HG03135 (cell line): ENCODE measurements at regions not wholly inside any gene's neighbourhood (a gene's known extent, or its start where the extent isn't known, plus 50 kb on each side); places are given as distances from the start of the nearest gene placed in this dataset.
"Not testable (repeated sequence)": the region's sequence is repeated elsewhere in the genome, so short reads cannot be mapped to it uniquely, and the experiment has no call there.

Experiments
- ATAC-seq: cut with Tn5 transposase; IDR thresholded peaks from one replicate; pipeline ENCODE4 v1.9.1; 2021; ENCODE audit warnings: mild to moderate bottlenecking, moderate library complexity; ENCODE audit not compliant: unreplicated experiment

- no peak for ATAC-seq
These were observed 336.0 kb downstream of the RRAGC start for GRCh38 chr1:38523568-38523939.

GRCh38 chr1:38522915-38523567, 336.5 kb downstream of the RRAGC start:
- no peak for ATAC-seq

- ATAC-seq, result no peak
These were observed 343.0 kb downstream of the RRAGC start for GRCh38 chr1:38516560-38516959.

GRCh38 chr1:38512789-38513188, 346.8 kb downstream of the RRAGC start:
- ATAC-seq, result no peak

GRCh38 chr1:38512024-38512767, 347.4 kb downstream of the RRAGC start:
- no peak for ATAC-seq

- ATAC-seq, result no peak
These were observed 351.3 kb downstream of the RRAGC start for GRCh38 chr1:38508232-38508631.

- ATAC-seq, result no peak
These were observed 352.0 kb downstream of the RRAGC start for GRCh38 chr1:38507563-38507962.

- no peak for ATAC-seq
These were observed 353.6 kb downstream of the RRAGC start for GRCh38 chr1:38505944-38506343.

- ATAC-seq, result no peak
These were observed 356.8 kb downstream of the RRAGC start for GRCh38 chr1:38502758-38503157.

- ATAC-seq, result no peak
These were observed 358.7 kb downstream of the RRAGC start for GRCh38 chr1:38500891-38501290.

GRCh38 chr1:38500352-38500751, 359.2 kb downstream of the RRAGC start:
- ATAC-seq, result no peak

- no peak for ATAC-seq
These were observed 360.9 kb downstream of the RRAGC start for GRCh38 chr1:38498686-38499085.

GRCh38 chr1:38497921-38498656, 361.5 kb downstream of the RRAGC start:
- ATAC-seq, result no peak

GRCh38 chr1:38493306-38493705, 366.3 kb downstream of the RRAGC start:
- not testable (repeated sequence) for ATAC-seq

GRCh38 chr1:38489844-38490270, 369.7 kb downstream of the RRAGC start:
- ATAC-seq, result no peak

- ATAC-seq, result no peak
These were observed 371.2 kb downstream of the RRAGC start for GRCh38 chr1:38488162-38488898.

- no peak for ATAC-seq
These were observed 372.2 kb downstream of the RRAGC start for GRCh38 chr1:38487396-38487795.

GRCh38 chr1:38486085-38486484, 373.5 kb downstream of the RRAGC start:
- ATAC-seq, result no peak

- ATAC-seq, result no peak
These were observed 377.4 kb downstream of the RRAGC start for GRCh38 chr1:38481871-38482826.

GRCh38 chr1:38479662-38480061, 379.9 kb downstream of the RRAGC start:
- not testable (repeated sequence) for ATAC-seq
